ENCODE measurements at regions not wholly inside any gene's neighbourhood (a gene's known extent, or its start where the extent isn't known, plus 50 kb on each side); places are given as distances from the start of the nearest gene placed in this dataset.
"Not testable (repeated sequence)": the region's sequence is repeated elsewhere in the genome, so short reads cannot be mapped to it uniquely, and the experiment has no call there.

- H3K36me3 ChIP-seq = no peaks in the 10 kb centered on the region
- DNase-seq (ENCODE audit: low spot score in 2 of 2) = no peak
- no peak overlapping the region for H3K27ac ChIP-seq
- no peak overlapping the region for H3K4me3 ChIP-seq
- no peaks in the 10 kb centered on the region for H3K27me3 ChIP-seq
- TF ChIP-seq CTCF (IDR thresholded peaks at IDR 0.05) (no peak), POLR2AphosphoS5 (IDR thresholded peaks at IDR 0.05) (no peak), POLR2A (IDR thresholded peaks at IDR 0.05) (no peak), EP300 (IDR thresholded peaks at IDR 0.05) (no peak)
- whole genome bisulfite sequencing = 100% methylated on average over 1 of the region's 1 CpG
- no peaks in the 10 kb centered on the region for H3K4me1 ChIP-seq
- no peaks in the 10 kb centered on the region for H3K9me3 ChIP-seq
Observed at GRCh38 chr13:94851576-94851975, 139.2 kb upstream of the SOX21 start.

GRCh38 chr13:94849254-94849653, 136.9 kb upstream of the SOX21 start:
- H3K27me3 ChIP-seq = no peaks in the 10 kb centered on the region
- WGBS = 49% methylated on average over 1 of the region's 1 CpG
- no peaks in the 10 kb centered on the region for H3K9me3 ChIP-seq
- H3K27ac ChIP-seq = no peak overlapping the region
- H3K36me3 ChIP-seq = no peaks in the 10 kb centered on the region
- no peak for TF ChIP-seq CTCF (IDR thresholded peaks at IDR 0.05)
- TF ChIP-seq POLR2A (IDR thresholded peaks at IDR 0.05) = no peak
- TF ChIP-seq POLR2AphosphoS5 (IDR thresholded peaks at IDR 0.05) = no peak
- no peak for TF ChIP-seq EP300 (IDR thresholded peaks at IDR 0.05)
- H3K4me3 ChIP-seq = no peak overlapping the region
- no peak for DNase-seq (ENCODE audit: low spot score in 2 of 2)
- no peaks in the 10 kb centered on the region for H3K4me1 ChIP-seq

GRCh38 chr13:94842901-94843300, 130.6 kb upstream of the SOX21 start:
- no peaks in the 10 kb centered on the region for H3K9me3 ChIP-seq
- TF ChIP-seq EP300 (IDR thresholded peaks at IDR 0.05) = no peak
- TF ChIP-seq CTCF (IDR thresholded peaks at IDR 0.05) = no peak
- no peak for TF ChIP-seq POLR2AphosphoS5 (IDR thresholded peaks at IDR 0.05)
- TF ChIP-seq POLR2A (IDR thresholded peaks at IDR 0.05) = no peak
- H3K27me3 ChIP-seq = no peaks in the 10 kb centered on the region
- DNase-seq (ENCODE audit: low spot score in 2 of 2) = no peak
- H3K4me1 ChIP-seq = no peaks in the 10 kb centered on the region
- H3K27ac ChIP-seq = no peak overlapping the region
- H3K4me3 ChIP-seq = no peak overlapping the region
- H3K36me3 ChIP-seq = no peaks in the 10 kb centered on the region

DNA sequence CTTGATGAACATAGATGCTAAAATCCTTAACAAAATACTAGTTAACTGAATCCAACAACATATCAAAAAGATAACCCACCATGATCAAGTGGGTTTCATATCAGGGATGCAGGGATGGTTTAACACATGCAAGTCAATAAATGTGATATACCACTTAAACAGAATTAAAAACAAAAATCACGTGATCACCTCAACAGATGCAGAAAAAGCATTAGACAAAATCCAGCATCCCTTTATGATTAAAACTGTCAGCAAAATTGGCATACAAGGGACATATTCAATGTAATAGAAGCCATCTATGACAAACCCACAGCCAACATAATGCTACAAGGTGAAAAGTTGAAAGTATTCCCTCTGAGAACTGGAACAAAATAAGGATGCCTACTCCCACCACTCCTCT, 124.7 kb upstream of the SOX21 start:
- H3K9me3 ChIP-seq; H3K4me1 ChIP-seq; H3K27me3 ChIP-seq; H3K4me3 ChIP-seq; H3K36me3 ChIP-seq; DNase-seq (ENCODE audit: low spot score in 2 of 2); H3K27ac ChIP-seq: not testable (repeated sequence)
- WGBS = 97% methylated on average over 1 of the region's 1 CpG

DNA sequence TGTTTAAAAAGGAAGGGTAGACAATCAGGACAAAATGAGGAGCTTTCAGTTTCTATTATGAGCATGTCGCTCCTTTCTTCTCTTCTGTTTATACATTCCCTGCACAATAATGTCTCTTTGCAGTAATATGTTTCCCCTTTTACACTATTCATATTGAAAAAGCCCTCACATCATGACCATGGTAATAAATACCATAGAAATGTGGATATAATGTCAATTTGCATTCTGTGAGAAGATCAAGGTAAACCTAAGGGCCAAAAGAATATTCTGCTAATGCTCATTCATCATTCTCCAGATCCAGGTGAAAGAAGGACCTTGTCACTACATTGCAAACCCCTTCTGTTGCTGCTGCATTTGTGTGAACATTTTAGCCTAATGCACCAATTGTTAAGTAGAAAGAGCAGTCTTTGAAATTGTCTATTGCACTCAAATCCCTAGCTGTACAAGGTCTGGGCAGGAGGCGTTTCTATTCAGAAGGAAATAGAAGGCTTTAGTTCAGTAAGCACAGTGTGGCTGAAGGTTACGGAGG, 117.6 kb upstream of the SOX21 start:
- no peaks in the 10 kb centered on the region for H3K36me3 ChIP-seq
- no peaks in the 10 kb centered on the region for H3K4me1 ChIP-seq
- no peak overlapping the region for H3K4me3 ChIP-seq
- no peaks in the 10 kb centered on the region for H3K9me3 ChIP-seq
- no peak overlapping the region for H3K27ac ChIP-seq
- 87% methylated on average over 3 of the region's 3 CpGs for whole genome bisulfite sequencing
- no peak for DNase-seq (ENCODE audit: low spot score in 2 of 2)
- no peaks in the 10 kb centered on the region for H3K27me3 ChIP-seq
- no peak for TF ChIP-seq POLR2A (IDR thresholded peaks at IDR 0.05)
- no peak for TF ChIP-seq EP300 (IDR thresholded peaks at IDR 0.05)
- no peak for TF ChIP-seq POLR2AphosphoS5 (IDR thresholded peaks at IDR 0.05)
- TF ChIP-seq CTCF (IDR thresholded peaks at IDR 0.05) = no peak

GRCh38 chr13:94829185-94829836, 117.0 kb upstream of the SOX21 start:
- H3K4me3 ChIP-seq = no peak overlapping the region
- no peak overlapping the region for H3K27ac ChIP-seq
- H3K4me1 ChIP-seq = no peaks in the 10 kb centered on the region
- H3K9me3 ChIP-seq = no peaks in the 10 kb centered on the region
- DNase-seq (ENCODE audit: low spot score in 2 of 2) = no peak
- no peaks in the 10 kb centered on the region for H3K36me3 ChIP-seq
- WGBS = 82% methylated on average over 12 of the region's 12 CpGs
- no peaks in the 10 kb centered on the region for H3K27me3 ChIP-seq
- TF ChIP-seq CTCF (IDR thresholded peaks at IDR 0.05) (no peak), EP300 (IDR thresholded peaks at IDR 0.05) (no peak), POLR2AphosphoS5 (IDR thresholded peaks at IDR 0.05) (no peak), POLR2A (IDR thresholded peaks at IDR 0.05) (no peak)

Data from suprapubic skin (tissue), 4 donors.